ENCODE measurements at regions not wholly inside any gene's neighbourhood (a gene's known extent, or its start where the extent isn't known, plus 50 kb on each side); places are given as distances from the start of the nearest gene placed in this dataset.

DNA sequence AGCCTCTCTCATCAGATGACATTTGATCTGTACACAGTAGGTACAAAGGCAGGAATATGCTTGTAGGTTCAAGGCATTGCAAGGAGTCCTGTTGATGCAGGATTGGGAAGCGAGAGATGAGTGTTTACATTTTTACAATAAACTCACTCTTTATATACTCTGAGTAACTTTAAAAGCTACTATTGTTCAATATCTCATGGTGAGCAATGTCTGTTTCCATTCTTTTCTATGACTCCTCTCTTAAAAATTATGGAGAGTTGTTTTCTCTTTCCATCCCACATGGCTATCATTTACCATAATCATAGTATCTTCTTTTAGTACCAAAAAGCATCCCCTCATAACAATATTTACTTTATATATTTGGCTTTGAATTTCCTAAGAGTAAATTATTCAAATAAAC is 314.0 kb upstream of the CDIN1 start:
- TF ChIP-seq, protein P1, sequence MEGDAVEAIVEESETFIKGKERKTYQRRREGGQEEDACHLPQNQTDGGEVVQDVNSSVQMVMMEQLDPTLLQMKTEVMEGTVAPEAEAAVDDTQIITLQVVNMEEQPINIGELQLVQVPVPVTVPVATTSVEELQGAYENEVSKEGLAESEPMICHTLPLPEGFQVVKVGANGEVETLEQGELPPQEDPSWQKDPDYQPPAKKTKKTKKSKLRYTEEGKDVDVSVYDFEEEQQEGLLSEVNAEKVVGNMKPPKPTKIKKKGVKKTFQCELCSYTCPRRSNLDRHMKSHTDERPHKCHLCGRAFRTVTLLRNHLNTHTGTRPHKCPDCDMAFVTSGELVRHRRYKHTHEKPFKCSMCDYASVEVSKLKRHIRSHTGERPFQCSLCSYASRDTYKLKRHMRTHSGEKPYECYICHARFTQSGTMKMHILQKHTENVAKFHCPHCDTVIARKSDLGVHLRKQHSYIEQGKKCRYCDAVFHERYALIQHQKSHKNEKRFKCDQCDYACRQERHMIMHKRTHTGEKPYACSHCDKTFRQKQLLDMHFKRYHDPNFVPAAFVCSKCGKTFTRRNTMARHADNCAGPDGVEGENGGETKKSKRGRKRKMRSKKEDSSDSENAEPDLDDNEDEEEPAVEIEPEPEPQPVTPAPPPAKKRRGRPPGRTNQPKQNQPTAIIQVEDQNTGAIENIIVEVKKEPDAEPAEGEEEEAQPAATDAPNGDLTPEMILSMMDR (IDR thresholded peaks at IDR 0.05; ENCODE audit: low read depth, low read length, missing control alignments): no peak
- H3K27me3 ChIP-seq (replicated peaks): no peaks in the 10 kb centered on the region
- no peaks in the 10 kb centered on the region for H3K36me3 ChIP-seq (replicated peaks)
- no peak for DNase-seq
- in situ Hi-C loops (cut with HindIII; ENCODE audit: low pct_ligation_motif_present, low sequenced_read_pairs): no loop called here
- no peak overlapping the region for H3K4me3 ChIP-seq (ENCODE audit: low read depth, low read length)
- H3K27ac ChIP-seq: no peak overlapping the region

DNA sequence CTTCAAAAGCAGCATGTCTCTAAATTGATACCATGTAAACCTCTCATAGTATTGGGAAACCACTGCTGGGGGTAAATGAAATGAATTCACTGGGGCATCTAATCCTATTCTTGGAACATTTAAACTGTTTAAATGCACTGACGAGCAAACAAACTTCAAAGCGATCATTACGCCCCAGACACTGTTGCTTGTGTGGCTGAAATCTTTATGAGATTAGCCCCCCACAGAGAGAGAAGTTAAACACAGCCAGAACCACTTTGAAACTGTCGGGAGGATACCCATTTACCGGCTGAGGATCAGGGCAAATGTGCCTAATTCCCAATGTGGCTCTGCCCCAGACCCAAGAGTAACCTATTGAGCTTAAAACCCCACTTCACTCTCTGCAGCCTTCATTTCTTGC is 308.4 kb upstream of the CDIN1 start:
- H3K4me3 ChIP-seq (ENCODE audit: low read depth, low read length): no peak overlapping the region
- no peaks in the 10 kb centered on the region for H3K36me3 ChIP-seq (replicated peaks)
- TF ChIP-seq, protein P1 (IDR thresholded peaks at IDR 0.05; ENCODE audit: low read depth, low read length, missing control alignments): no peak
- no peaks in the 10 kb centered on the region for H3K27me3 ChIP-seq (replicated peaks)
- no peak overlapping the region for H3K27ac ChIP-seq
- DNase-seq: no peak
- in situ Hi-C loops (cut with HindIII; ENCODE audit: low pct_ligation_motif_present, low sequenced_read_pairs): no loop called here

DNA sequence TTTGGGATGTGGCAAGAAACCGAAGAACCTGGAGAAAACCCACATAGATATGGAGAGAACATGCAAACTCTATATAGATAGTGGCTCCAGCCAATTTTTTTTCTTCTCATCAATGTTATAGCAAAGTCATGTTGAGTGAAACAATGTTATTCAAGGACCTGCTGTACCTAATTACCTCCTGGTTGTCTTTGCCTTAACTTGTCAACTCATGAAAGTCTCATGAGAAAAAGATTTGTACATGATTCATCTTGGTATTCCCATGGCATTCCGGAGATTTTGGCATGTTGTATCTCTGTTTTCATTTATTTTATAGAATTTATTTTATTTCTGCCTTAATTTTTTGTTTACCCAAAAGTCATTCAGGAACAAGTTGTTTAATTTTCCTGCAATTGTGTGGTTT is 303.8 kb upstream of the CDIN1 start:
- Histone ChIP-seq H3K4me3 (ENCODE audit: low read depth, low read length) (no peak overlapping the region), H3K27ac (no peak overlapping the region), H3K36me3 (replicated peaks) (no peaks in the 10 kb centered on the region), H3K27me3 (replicated peaks) (no peaks in the 10 kb centered on the region)
- TF ChIP-seq, protein P1 (IDR thresholded peaks at IDR 0.05; ENCODE audit: low read depth, low read length, missing control alignments): no peak
- no peak for DNase-seq
- in situ Hi-C loops (cut with HindIII; ENCODE audit: low pct_ligation_motif_present, low sequenced_read_pairs): no loop called here

DNA sequence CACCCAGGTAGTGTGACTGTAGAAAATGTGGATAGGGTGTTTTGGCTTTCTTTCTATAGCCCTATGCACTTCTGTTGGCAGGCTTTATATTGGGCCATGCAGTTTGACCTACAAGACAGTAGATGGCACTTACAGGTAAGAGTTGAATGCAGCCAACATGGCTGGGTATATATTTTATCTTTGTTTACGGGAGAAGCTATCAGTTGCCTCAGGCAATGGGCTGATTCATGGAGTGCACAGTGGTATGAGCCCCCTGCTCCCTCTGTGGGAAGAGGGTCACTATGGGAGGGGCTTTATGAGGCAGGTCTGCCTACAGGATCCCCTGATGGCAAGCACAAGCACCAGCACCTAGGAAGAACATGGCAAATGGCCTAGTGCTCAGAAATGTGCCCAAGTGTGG is 301.2 kb upstream of the CDIN1 start:
- TF ChIP-seq, protein P1 (IDR thresholded peaks at IDR 0.05; ENCODE audit: low read depth, low read length, missing control alignments): peak; percentile 53
- H3K27ac ChIP-seq: no peak overlapping the region
- no peak overlapping the region for H3K4me3 ChIP-seq (ENCODE audit: low read depth, low read length)
- H3K27me3 ChIP-seq (replicated peaks): no peaks in the 10 kb centered on the region
- H3K36me3 ChIP-seq (replicated peaks): no peaks in the 10 kb centered on the region
- DNase-seq: peak; percentile 18
- in situ Hi-C loops (cut with HindIII; ENCODE audit: low pct_ligation_motif_present, low sequenced_read_pairs): no loop called here

DNA sequence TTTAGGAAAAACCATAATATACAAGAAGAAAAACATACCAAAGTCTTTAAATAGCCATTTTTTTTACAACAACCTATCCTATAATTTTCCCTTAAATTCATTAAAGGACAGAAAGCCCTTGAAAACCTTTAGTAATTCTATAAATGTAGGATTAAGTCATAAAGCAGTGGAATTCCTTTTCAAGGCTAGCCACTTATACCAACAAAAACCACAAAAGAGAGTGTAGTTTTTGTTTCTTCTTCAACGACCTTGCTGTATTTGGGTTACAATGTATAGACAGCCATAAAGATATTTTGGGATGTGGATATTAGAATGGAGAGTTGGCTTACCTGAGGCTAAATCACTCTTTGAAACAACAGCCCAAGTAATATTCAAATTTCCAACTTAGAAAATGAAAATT is 296.6 kb upstream of the CDIN1 start:
- Histone ChIP-seq H3K27ac (no peak overlapping the region), H3K4me3 (ENCODE audit: low read depth, low read length) (no peak overlapping the region), H3K36me3 (replicated peaks) (no peaks in the 10 kb centered on the region), H3K27me3 (replicated peaks) (no peaks in the 10 kb centered on the region)
- TF ChIP-seq, protein P1 (IDR thresholded peaks at IDR 0.05; ENCODE audit: low read depth, low read length, missing control alignments): no peak
- in situ Hi-C loops (cut with HindIII; ENCODE audit: low pct_ligation_motif_present, low sequenced_read_pairs): no loop called here
- DNase-seq: no peak

DNA sequence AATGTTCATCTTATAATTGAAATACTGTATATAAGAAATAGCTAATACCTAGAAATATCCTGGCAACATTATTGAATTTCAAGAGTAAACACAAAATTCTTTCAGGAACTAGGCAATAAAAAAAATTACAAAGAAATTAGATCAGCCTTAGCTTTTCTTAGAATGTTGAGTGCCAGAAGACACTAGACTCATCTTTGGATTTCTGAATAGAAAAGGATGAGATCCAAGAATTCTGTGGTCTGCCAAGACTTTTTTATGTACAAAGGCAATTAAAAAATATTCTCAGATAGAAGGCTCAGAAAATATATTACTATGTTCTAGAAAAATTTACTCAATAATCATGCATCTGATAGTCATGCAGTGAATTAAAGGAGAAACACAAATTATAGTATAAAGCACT is 294.5 kb upstream of the CDIN1 start:
- no peak for DNase-seq
- Histone ChIP-seq H3K27me3 (replicated peaks) (no peaks in the 10 kb centered on the region), H3K36me3 (replicated peaks) (no peaks in the 10 kb centered on the region), H3K4me3 (ENCODE audit: low read depth, low read length) (no peak overlapping the region), H3K27ac (no peak overlapping the region)
- TF ChIP-seq, protein P1 (IDR thresholded peaks at IDR 0.05; ENCODE audit: low read depth, low read length, missing control alignments): no peak
- in situ Hi-C loops (cut with HindIII; ENCODE audit: low pct_ligation_motif_present, low sequenced_read_pairs): no loop called here

Measured in brain microvascular endothelial cell (primary cell).